GM12865 (cell line): ENCODE measurements at regions not wholly inside any gene's neighbourhood (a gene's known extent, or its start where the extent isn't known, plus 50 kb on each side); places are given as distances from the start of the nearest gene placed in this dataset.

ENCODE experiments used
- DNase-seq: peaks from one replicate; pipeline ENCODE4 v3.0.0; 2010; ENCODE audit warnings: low read depth
- H3K4me3 ChIP-seq: 2 replicates; pipeline ENCODE4 v1.5.1; 2011; ENCODE audit warnings: mild to moderate bottlenecking, low read depth, low read length, control low read depth
- CTCF ChIP-seq: IDR thresholded peaks from 2 replicates; pipeline ENCODE4 v1.5.1; 2011; ENCODE audit warnings: low read length, control low read depth, low read depth, inconsistent platforms; ENCODE audit not compliant: insufficient read depth; ENCODE audit errors: missing control alignments

DNA sequence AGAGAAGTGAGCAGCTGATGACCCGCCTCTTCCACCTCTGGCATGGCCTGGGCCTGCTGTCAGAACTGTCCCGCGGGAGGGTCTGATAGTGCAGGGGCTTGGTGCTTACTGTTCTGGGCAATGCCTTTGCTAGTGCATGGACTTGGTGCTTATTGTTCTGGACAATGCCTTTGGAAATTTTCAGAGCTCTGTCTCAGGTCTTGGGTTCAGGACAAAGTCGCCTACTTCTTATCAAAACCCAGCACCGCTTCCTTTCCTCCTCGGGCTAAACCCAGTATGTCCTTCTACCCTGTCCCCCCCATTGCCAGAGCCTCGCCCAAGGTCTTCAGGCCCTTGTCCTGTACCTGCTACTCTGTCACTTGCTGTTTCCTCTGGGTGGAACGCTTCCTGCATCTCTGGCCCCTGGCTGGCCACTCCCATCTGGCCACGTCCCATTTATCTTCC is 149.6 kb downstream of the ACKR3 start:
- no peak for TF ChIP-seq CTCF
- DNase-seq: no peak
- H3K4me3 ChIP-seq: no peak overlapping the region

- no peak for TF ChIP-seq CTCF
- no peak for DNase-seq
Measured at GRCh38 chr2:236720974-236721540, 151.4 kb downstream of the ACKR3 start.

GRCh38 chr2:236724200-236724599 is 154.6 kb downstream of the ACKR3 start:
- no peak for TF ChIP-seq CTCF
- H3K4me3 ChIP-seq: no peak overlapping the region
- no peak for DNase-seq

More at GRCh38 chr2:236720974-236721540, 151.4 kb downstream of the ACKR3 start:
- H3K4me3 ChIP-seq: no peak overlapping the region

GRCh38 chr2:236726701-236727450 is 157.3 kb downstream of the ACKR3 start:
- no peak for DNase-seq
- H3K4me3 ChIP-seq: no peak overlapping the region
- TF ChIP-seq CTCF: no peak

GRCh38 chr2:236728916-236729670 is 159.5 kb downstream of the ACKR3 start:
- no peak for TF ChIP-seq CTCF
- DNase-seq: no peak
- no peak overlapping the region for H3K4me3 ChIP-seq

GRCh38 chr2:236730393-236730792 is 160.8 kb downstream of the ACKR3 start:
- TF ChIP-seq CTCF: no peak
- DNase-seq: no peak
- no peak overlapping the region for H3K4me3 ChIP-seq
